ENCODE measurements at regions not wholly inside any gene's neighbourhood (a gene's known extent, or its start where the extent isn't known, plus 50 kb on each side); places are given as distances from the start of the nearest gene placed in this dataset.

- RAD21 ChIA-PET (ENCODE audit: low non-redundant PET in 1 of 2, low total read pairs in 2 of 2, uncharacterized antibody in 2 of 2, unreplicated experiment in 2 of 2), result no interaction called here
- no peak overlapping the region for H3K27ac ChIP-seq (ENCODE audit: low read depth, low read length)
- POLR2A ChIA-PET, result no interaction called here
- no peak overlapping the region for H2AFZ ChIP-seq (ENCODE audit: low read depth, low read length, poor library complexity, severe bottlenecking)
- H3K4me2 ChIP-seq (ENCODE audit: low read length), result no peak overlapping the region
- CTCF ChIA-PET, result no interaction called here
- no peaks in the 10 kb centered on the region for H3K9me3 ChIP-seq (ENCODE audit: control insufficient read depth in 1 of 2, insufficient read depth in 1 of 2, low read depth in 1 of 2, low read length in 2 of 2)
- no peak overlapping the region for H3K9ac ChIP-seq (ENCODE audit: low read length)
- TF ChIP-seq ELF1 (IDR thresholded peaks at IDR 0.05; ENCODE audit: borderline replicate concordance, low read depth) (no peak), MAX (IDR thresholded peaks at IDR 0.05) (no peak), CBX3 (IDR thresholded peaks at IDR 0.05; ENCODE audit: low read depth) (no peak), CEBPB (IDR thresholded peaks at IDR 0.05; ENCODE audit: low read depth) (no peak), RAD21 (IDR thresholded peaks at IDR 0.05; ENCODE audit: low read depth) (no peak), SIN3A (IDR thresholded peaks at IDR 0.05; ENCODE audit: low read depth) (no peak), POLR2AphosphoS5 (IDR thresholded peaks at IDR 0.05; ENCODE audit: low read depth, low read length) (no peak), EZH2phosphoT487 (IDR thresholded peaks at IDR 0.05; ENCODE audit: borderline replicate concordance) (no peak), ZNF274 (IDR thresholded peaks at IDR 0.05; ENCODE audit: low read depth, low read length) (no peak), CTCF (IDR thresholded peaks at IDR 0.05 in 2 of 3, conservative IDR thresholded peaks at IDR 0.05 in 1 of 3; ENCODE audit: borderline replicate concordance in 1 of 3, insufficient read depth in 1 of 3, low read depth in 2 of 3, low read length in 2 of 3) (no peak), EZH2 (IDR thresholded peaks at IDR 0.05) (no peak), TCF7L2 (IDR thresholded peaks at IDR 0.05; ENCODE audit: borderline replicate concordance, extremely low read depth, insufficient read depth, insufficient read length) (no peak), EGR1 (IDR thresholded peaks at IDR 0.05; ENCODE audit: low read depth) (no peak)
- H3K27me3 ChIP-seq (ENCODE audit: insufficient read depth, low read length), result no peaks in the 10 kb centered on the region
- ATAC-seq, result no peak
- no peaks in the 10 kb centered on the region for H3K36me3 ChIP-seq (ENCODE audit: control insufficient read depth in 1 of 2, insufficient read depth in 2 of 2, low read length in 2 of 2)
- H3K9me2 ChIP-seq (ENCODE audit: insufficient read depth), result no peaks in the 10 kb centered on the region
- no peaks in the 10 kb centered on the region for H3K79me2 ChIP-seq (ENCODE audit: insufficient read depth, low read length)
- no peak for DNase-seq (ENCODE audit: low read depth, low spot score)
- intact Hi-C loops (cut with micrococcal nuclease), result no loop called here
- no peaks in the 10 kb centered on the region for H4K20me1 ChIP-seq (ENCODE audit: insufficient read depth)
- no peaks in the 10 kb centered on the region for H3K4me1 ChIP-seq (ENCODE audit: control insufficient read depth in 1 of 2, insufficient read depth in 2 of 2, low read length in 2 of 2)
- BruUV-seq (replicated peaks), result no TSS peak
- no peak overlapping the region for H3K4me3 ChIP-seq (replicated peaks in 1 of 2; ENCODE audit: low read depth in 1 of 2, low read length in 2 of 2)
Measured at GRCh38 chr12:97267166-97267565, 195.4 kb upstream of the RMST start.

Data from HCT116 (cell line).